NCI-H2227 (cell line): ENCODE measurements at regions not wholly inside any gene's neighbourhood (a gene's known extent, or its start where the extent isn't known, plus 50 kb on each side); places are given as distances from the start of the nearest gene placed in this dataset.

Experiments used
- DNase-seq: peaks from one replicate; lab custom pipeline; 2025; ENCODE audit not compliant: unreplicated experiment; lab: John Stamatoyannopoulos, UW

DNA sequence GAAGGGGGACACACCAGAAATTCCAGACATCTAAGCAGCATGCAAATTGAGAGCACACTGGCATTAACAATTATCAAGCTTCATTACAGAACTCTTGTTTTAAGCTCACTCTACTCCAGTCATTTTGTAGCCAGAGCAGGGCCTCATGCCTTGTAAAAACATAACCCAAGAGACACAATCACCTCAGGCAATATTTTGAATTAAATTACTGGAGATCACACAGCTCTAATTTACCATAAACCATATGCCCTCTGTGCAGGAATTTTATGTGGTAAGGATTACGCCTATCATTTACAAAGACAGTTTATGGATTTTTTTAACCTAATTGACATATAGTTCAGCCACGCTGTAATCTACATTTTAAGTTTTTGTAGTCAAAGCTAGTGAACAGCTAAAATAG lies 414.1 kb upstream of the DDI1 start:
- DNase-seq: no peak

DNA sequence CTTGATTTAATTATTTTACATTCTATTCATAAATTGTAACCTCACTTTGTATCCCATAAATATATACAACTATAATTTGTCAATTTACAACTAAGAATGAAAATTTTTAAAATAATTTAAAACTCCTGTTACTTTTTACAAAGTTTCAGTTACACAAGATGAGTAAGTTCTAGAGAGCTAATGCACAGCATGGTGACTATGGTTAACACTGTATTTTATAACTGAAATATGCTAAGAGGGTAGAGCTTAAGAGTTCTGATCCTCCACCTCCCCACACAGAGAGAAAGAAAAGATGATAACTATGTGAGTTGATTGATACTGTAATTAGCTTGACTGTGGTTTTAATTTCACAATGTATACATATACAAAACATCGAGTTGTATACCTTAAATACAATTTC lies 412.5 kb upstream of the DDI1 start:
- no peak for DNase-seq

DNA sequence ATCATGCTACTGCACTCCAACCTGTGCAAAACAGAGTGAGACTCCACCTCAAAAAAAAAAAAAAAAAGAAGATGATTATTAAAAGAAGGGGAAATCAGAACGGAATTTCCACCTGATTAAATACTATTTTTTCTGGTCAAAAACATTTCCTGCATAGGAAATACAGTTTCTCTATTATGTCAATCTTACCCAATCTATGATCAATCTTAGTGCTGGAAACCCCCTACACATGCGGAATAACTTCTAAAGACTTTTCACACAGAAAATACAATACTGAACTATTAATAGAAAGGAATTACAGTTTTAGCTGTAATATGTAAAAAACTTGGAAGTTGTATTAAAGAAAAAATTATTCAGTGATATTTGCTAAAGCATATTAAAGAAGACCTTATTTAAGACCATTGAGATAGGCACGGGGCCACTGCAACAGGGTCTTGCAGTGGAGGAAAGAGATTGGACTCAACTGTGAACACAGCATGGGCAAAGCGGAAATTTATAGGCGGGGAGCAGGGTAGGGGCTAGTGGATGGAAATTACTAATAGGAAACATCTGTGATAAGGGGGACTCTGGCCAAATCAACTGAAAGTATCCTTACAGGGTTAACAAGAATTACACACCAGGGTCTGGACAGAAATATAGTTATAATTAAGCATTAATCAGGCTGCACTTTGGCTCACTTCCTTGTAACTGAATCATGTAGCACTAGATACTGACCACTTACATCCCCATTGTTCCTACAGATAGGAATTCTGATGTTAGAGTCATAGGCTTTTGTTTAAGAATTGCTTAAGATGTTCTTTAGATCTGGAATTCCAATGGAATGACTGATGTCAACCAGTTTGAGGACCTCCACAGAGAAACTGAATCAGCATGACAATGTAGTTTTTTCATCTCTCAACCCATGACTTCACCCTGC lies 411.5 kb upstream of the DDI1 start:
- DNase-seq: no peak

DNA sequence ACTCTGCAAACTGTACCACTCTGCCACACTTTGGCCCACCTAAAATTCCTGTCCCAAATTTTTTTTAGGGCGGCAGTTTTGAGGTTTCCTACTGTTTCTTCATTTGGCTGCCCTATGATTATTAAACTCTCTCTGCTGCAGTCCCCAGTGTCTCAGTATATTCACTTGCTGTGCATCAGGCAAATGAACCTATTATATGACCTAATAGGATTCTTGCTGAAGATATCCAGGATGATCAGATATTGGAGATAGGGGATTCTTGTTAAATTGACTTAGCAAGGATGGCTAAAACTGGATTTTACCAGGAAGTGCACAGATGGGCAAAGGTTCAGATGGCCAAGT lies 410.8 kb upstream of the DDI1 start:
- no peak for DNase-seq

DNA sequence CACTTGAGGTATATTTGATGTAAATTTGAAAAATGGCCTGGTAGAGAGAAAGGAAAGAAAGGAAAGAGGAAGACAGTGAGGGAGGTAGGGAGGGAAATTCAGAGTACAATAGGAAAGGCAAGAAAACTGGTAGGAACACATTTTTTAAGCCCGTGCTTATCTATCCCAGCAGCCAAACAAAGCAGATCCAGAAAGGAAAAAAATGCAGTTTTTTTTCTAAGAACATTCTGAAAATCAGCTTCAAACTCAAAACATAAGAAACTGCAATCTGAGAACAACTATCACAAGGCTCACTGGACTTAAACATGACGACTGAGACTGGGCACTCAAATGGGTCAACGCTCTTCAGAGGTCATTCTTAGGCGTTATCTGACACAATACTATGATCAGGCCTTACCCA lies 408.3 kb upstream of the DDI1 start:
- DNase-seq: no peak

DNA sequence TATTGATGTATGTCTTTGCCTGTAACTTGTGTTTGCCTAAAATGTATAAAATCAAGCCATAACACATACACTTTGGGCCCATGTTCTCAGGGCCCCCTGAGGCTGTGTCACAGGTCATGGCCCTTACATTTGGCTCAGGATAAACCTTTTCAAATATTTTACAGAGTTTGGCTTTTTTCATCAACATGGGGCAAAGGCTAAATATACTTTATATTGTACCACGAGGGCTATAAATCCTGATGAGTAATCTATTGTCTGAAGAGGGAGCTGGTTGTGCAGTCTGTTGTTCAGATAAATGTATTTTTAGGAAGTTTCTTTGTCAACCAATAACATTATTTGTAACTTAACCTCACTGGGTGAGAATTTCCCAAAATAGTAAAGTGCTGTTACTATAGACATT lies 404.6 kb upstream of the DDI1 start:
- no peak for DNase-seq

DNA sequence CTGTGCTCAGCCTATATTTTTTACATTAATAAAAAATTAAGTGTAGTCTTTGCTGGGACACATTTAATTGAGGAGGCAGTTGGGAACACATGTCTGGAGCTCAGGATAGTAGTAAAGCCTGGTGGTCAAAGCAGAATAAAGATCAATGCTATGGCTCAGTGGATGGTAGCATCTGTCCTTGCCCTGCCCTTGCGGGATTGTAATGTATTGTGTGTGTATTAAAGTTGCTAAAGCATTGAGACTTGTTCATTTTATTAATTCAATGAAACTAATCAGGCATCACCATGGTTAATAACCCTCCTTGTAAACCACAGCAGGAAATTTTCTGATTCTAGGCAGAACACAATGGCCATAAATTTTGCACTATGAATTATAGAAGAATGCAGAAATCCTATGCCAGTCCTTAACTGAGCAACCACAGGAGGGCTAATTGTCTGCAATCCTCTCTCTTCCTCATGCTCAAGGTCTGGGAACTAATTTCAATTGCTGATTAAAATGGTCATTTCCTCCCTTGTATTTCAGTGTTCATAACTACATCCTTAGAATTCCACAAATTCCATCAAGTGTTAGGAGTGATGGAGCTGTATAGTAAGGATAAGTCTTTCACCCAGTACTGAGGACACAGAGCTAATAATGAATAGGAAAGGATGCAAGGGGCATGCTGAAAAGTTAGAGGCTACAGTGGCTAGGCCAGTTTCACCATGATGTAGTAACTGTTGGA lies 403.2 kb upstream of the DDI1 start:
- no peak for DNase-seq

DNA sequence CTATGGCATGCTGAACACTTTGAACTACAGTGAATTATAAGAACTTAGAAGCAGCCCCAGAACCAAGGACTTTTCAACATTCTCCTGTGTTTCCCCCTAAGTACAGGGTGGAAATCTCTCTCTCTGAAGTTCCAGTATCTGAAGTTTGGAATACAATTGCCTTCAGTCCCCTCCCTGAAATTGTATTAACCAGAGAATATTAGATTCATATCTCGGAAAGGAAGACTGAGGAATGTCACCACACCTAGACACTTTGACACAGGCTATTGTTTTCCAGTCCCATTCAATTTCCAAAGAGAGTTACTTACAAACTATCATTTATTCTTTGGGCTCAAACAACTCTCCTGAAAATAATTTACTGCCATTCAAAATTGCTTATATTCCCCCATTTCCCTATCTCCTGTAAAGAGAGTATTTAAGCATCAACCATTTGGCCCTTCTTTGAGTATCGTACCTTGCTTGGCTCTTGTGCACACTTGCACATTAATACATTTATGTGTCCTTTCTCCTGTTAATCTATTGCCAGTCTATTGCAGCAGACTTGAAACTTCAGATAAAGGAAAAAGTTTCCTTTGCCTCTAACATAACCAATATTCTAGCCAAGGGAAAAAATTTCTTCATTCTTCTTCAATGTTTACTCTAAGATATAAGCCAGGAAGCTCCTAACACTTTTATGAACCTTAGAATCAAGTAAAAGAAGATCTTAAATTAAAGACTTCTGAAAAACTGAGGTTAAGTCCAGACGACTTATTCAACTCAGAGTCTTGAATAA lies 402.4 kb upstream of the DDI1 start:
- no peak for DNase-seq

DNA sequence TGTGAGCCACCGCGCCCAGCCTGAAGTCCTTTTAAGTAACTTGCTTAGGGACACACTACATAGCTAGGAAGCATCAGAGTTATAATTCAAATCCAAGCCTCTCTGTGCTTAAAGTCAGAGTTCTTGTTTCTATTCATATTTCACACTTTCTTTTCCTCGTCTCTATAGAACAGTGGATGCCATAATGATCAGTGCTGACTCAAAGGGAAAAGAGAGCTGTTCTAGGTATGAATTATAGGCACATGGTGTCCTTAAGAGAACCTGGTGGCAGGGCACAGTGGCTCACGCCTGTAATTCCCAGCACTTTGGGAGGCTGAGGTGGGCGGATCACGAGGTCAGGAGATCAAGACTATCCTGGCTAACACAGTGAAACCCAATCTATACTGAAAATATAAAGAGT lies 400.2 kb upstream of the DDI1 start:
- DNase-seq: no peak

DNA sequence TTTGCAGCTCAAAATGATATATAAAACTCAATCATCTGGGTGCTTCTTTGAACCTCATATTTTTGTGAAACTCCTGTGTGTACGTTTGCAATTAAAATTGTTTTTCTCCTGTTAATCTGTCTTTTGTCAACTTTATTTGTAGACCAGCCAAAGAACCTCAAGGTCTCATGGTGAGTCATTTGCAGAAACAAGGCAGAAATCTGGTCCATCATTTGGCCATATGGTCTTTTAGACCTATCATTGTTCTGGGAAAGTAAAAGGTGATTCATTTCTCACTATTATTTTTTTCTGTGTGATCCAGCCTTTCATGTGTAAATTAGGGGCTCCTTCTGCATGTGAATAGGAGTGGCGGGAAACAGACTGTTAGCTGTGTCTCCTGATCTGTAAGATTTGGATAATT lies 399.1 kb upstream of the DDI1 start:
- DNase-seq: no peak

DNA sequence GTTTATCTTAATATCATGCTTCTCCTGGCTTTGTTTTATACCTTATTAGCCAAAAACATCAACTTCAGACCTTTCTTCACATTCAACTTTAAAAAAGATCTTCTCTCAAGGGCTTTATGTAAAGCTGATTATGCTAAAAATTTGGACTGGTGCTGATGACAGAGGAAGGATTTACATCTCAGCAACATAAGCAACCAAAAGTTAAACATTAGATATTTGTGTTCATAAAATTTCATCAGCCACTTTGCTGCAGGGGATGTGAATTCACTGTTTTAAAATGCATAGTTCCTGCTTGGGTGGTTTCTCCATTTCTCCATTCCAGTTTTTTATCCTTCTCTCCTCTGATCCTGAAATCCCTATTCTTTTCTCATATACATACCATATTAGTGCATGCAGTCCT lies 398.6 kb upstream of the DDI1 start:
- DNase-seq: no peak

DNA sequence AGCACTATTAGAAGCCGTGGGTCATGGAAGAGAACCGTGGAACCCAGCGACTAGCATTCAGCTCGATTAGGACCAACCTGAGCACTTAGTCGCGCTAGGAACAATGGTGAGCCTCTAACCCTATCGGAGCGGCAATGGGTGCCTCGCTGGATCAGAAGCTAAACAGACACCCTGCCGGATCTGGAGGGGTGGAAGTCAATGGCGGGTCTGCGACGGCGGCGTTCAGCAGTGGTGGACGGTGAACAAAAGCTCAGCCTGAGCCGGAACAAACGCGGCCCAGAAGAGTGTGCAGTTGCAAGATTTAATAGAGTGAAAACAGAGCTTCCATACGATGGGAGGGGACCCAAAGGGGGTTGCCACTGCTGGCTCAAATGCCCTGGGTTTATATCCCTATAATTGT lies 391.8 kb upstream of the DDI1 start:
- peak; percentile 20 for DNase-seq

DNA sequence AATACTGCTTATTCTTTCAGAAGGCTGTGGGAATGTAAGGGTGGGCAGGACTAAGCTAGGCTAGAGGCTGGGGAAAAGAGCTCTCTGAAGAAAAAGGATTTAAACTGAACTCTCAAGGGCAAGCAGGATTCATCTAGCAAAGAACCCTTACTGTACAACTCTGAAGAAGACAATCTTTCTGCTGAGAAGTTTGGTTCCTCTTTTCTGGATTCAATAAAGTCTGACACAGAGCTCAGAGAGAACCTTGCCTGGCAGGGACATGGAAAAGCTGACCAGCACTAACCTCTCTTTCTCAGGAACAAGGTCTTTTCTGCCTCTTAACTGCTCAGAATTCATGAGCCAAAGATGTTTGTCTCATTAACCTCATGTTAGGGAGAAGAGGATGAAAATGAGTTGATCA lies 388.4 kb upstream of the DDI1 start:
- DNase-seq: no peak

DNA sequence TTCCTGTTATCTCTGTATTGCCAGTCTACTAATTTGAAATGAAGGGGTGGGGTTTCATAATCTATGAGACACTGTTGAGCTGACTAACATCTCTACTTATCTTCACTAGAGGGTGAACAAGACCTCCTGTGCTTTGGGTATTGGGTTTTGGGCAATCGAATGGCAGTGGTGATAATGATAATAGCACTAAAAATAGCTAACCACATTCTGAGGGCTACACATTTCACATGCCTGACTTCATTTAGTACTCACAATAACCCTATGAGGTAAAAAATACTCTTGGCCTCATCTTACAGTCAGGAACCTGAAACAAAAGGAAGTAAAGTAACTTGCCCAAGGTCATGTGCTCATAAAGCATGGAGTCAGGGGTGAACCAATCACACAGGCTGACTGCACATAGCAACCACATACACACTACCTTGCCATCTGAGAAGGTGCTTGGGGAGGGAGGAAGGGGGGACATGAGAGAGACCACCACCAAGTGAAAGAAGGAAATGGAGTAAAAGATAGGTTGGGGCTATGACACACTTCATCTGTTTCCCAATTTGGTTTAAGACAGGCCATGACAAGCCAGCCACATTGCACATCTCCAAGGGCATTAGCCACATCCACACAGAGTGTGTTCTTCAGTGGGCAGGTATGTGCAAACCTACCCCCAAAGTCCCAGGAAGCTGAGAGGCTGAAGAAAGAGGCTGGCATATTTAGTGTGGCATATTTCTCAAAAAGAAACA lies 387.6 kb upstream of the DDI1 start:
- DNase-seq: no peak

DNA sequence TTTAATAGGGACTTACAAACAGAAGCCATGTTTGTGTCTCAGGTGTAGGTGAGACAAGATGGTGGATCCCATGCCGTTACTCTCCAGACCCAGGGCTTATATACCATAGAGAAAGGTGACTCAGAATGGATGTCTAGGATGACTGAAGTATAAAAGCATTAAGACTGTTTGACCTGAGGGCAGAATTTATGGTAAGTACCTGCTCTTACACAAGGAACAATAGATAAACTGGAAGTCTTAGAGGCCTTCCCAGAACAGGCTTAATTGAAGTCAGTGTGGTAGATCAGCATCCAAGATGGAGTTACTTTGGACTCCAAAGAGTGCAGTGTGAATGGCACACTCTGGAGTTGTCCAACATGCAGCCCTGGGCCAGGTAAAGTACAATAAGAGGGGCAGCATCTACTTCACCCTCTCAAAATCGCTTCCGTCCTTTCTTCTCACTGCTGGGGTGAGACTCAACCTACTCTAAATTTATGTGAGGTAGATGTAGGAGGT lies 387.0 kb upstream of the DDI1 start:
- DNase-seq: no peak

DNA sequence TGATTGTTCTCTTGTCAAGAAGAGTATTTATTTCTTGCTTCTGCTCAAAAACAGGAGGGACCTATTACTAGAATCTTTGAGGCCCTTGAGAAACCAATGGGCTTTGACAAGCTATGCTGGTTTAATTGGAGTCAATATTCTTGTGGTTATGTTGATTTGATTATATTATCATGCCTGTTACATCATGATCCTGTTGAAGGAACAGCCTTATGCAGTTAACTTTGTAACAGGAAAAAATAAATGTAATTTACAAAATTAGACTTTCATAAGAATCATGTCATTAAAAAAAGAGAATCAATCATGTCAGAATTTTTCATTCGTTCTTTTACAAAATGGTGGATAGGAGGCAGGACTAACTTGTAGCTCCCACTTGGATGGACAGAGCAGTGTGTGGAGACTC lies 386.1 kb upstream of the DDI1 start:
- DNase-seq: no peak

DNA sequence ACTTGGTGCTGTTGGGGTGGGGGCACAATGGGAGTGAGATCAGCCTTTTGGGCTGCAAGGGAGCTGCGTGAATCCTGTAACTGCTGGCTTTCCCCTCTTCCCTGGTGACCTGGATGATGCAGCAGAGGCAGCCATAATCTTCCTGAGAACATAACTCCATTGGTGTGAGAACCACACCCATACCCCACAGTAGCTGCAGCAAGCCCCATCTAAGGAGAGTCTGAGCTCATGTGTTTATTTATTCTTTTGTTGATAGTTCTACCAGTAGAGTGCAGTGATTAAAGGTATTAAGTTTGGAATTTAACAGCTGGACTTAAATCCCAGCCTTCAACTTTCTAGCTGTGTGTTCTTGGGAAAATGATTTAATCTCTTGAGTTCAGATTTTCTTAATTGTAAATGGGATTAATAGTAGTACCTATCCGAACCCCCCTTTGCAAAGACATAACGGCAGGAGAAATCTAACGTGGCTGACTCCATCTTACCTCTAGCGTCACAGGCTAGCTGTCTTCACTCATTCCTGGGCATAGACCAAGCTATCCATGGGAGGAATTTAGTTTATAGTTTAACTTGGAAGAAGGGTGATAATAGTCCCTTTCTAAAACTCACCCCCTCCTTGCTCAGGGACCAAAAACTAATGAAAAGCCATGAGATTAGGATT lies 385.0 kb upstream of the DDI1 start:
- no peak for DNase-seq

DNA sequence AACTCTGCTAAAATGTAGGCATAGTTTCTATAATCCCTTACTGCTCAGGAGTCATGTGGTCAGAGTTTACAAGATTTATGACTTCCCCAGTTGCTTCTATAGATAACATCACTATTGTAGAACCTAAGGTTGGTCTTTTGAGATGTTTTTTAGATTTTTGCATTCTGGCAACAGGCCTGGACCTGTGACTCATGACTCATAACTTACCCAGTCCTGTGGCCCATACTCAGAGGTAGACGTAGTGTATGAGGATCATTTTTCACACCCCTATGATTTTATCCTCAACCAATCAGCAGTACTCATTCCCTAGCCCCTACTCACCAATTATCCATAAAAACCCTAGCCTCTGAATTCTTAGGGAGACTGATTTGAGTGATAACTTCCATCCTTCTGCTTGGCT lies 384.4 kb upstream of the DDI1 start:
- DNase-seq: no peak

DNA sequence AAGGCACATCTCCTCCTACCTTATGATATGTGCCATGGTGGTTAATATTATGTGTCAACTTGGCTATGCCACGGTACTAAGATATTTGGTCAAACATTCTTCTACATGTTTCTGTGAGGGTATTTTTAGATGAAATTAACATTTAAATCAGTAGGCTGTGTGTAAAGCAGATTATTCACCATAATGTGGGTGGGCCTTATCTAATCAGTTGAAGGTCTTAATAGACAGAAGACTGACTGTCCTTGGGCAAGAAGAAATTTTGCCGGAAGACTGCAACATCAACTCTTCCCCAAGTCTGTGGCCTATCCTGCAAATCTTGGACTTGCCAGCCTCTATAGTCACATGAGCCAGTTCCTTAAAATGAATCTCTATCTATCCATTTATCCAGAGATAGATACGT lies 380.1 kb upstream of the DDI1 start:
- DNase-seq: no peak

DNA sequence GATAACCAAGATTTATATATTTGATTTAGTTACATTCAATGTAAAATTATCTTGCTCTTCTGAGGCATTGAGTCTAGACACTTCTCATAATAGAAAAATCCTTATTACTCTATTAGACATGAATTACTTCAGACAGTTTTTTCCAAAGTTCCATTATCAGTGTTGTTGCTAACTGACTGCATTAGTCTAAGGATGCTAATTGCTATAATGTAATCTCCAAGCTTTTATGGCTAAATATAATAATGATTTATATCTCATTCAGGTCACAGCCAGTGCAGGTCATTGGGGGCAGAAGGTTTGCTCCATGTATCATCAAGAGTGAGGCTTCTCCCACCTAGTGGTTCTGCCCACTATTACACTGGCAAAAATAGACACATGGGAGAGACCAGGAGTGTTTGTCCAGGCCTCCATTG lies 377.2 kb upstream of the DDI1 start:
- no peak for DNase-seq

DNA sequence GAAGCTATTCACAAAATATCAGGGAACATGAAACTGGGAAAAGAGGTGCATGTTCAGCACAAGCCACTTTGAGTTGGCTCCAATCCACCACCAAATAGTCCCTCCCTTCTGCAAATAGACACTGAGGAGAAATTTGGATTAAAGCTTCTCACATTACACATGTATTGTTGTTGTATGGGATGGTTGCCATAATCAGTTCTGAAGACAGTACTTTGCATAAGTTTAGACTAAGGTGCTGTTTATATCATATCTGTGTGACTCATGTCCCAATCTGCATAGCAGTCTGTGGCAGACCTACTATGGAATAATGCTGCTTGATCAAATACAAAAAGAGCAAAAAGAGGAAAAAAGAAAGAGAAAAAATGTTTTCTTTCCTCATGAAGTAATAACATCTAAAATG lies 376.7 kb upstream of the DDI1 start:
- no peak for DNase-seq
